H1 (cell line): ENCODE measurements at regions not wholly inside any gene's neighbourhood (a gene's known extent, or its start where the extent isn't known, plus 50 kb on each side); places are given as distances from the start of the nearest gene placed in this dataset.

Experiments
- CEBPB ChIP-seq: IDR thresholded peaks from 2 replicates; pipeline ENCODE4 v1.6.1; 2012; ENCODE audit warnings: low read depth, low read length
- EP300 ChIP-seq, 2 experiments: IDR thresholded peaks; 1 replicate in 1 of 2; 2 replicates in 1 of 2; pipeline ENCODE4 v1.6.1; 2011 to 2012; ENCODE audit warnings: low read depth in 2 of 2, low read length in 2 of 2, mild to moderate bottlenecking in 2 of 2, borderline replicate concordance in 1 of 2, inconsistent platforms in 1 of 2, moderate library complexity in 1 of 2
- GTF2F1 ChIP-seq: IDR thresholded peaks from 2 replicates; pipeline ENCODE4 v1.6.1; 2012; ENCODE audit warnings: low read depth, low read length, improper control_type of control experiment, borderline replicate concordance
- JUND ChIP-seq: IDR thresholded peaks from 2 replicates; pipeline ENCODE4 v1.6.1; 2011; ENCODE audit warnings: mild to moderate bottlenecking, improper control_type of control experiment, low read length
- NRF1 ChIP-seq: IDR thresholded peaks from 2 replicates; pipeline ENCODE4 v1.6.1; 2011; ENCODE audit warnings: mild to moderate bottlenecking, low read depth, low read length, improper control_type of control experiment
- POLR2A ChIP-seq, 2 experiments: IDR thresholded peaks; 1 replicate in 1 of 2; 2 replicates in 1 of 2; pipeline ENCODE4 v1.6.1; 2011; ENCODE audit warnings: low read depth in 2 of 2, low read length in 2 of 2, mild to moderate bottlenecking in 2 of 2; ENCODE audit errors: control extremely low read depth in 1 of 2
- POLR2AphosphoS5 ChIP-seq: IDR thresholded peaks from 2 replicates; pipeline ENCODE4 v1.6.1; 2011; ENCODE audit warnings: low read depth, low read length
- RAD21 ChIP-seq, 2 experiments: IDR thresholded peaks in 1 of 2; conservative IDR thresholded peaks in 1 of 2; 2 replicates each; pipeline ENCODE4 v1.6.1; 2011; ENCODE audit warnings: low read depth in 2 of 2, low read length in 2 of 2, improper control_type of control experiment in 1 of 2, inconsistent platforms in 1 of 2, mild to moderate bottlenecking in 1 of 2, moderate library complexity in 1 of 2
- RFX5 ChIP-seq: IDR thresholded peaks from 2 replicates; pipeline ENCODE4 v1.6.1; 2011; ENCODE audit warnings: low read depth, low read length, improper control_type of control experiment, borderline replicate concordance
- SAP30 ChIP-seq: fragments of 300-600 bp; sonication (generic); IDR thresholded peaks from 2 replicates; pipeline ENCODE4 v1.7.1; 2012; ENCODE audit warnings: low read length, moderate library complexity, mild to moderate bottlenecking, inconsistent platforms; ENCODE audit not compliant: insufficient read depth, insufficient replicate concordance
- SP4 ChIP-seq: IDR thresholded peaks from 2 replicates; pipeline ENCODE4 v1.6.1; 2012; ENCODE audit warnings: low read length, inconsistent platforms
- YY1 ChIP-seq: IDR thresholded peaks from 2 replicates; pipeline ENCODE4 v1.6.1; 2011; ENCODE audit warnings: low read depth, mild to moderate bottlenecking, low read length
- TF ChIP-seq, protein P1 (sequence below), 3 experiments: IDR thresholded peaks; 1 replicate in 2 of 3; 2 replicates in 1 of 3; pipeline versions ENCODE4 v1.5.1 to v1.6.1; 2011; ENCODE audit warnings: low read length in 3 of 3, mild to moderate bottlenecking in 3 of 3, inconsistent platforms in 2 of 3, low read depth in 1 of 3, moderate library complexity in 1 of 3; ENCODE audit not compliant: insufficient read depth in 1 of 3; ENCODE audit errors: control extremely low read depth in 1 of 3
- TF ChIP-seq, protein P2 (sequence below): IDR thresholded peaks from 2 replicates; pipeline ENCODE4 v1.6.1; 2012; ENCODE audit warnings: inconsistent platforms

DNA sequence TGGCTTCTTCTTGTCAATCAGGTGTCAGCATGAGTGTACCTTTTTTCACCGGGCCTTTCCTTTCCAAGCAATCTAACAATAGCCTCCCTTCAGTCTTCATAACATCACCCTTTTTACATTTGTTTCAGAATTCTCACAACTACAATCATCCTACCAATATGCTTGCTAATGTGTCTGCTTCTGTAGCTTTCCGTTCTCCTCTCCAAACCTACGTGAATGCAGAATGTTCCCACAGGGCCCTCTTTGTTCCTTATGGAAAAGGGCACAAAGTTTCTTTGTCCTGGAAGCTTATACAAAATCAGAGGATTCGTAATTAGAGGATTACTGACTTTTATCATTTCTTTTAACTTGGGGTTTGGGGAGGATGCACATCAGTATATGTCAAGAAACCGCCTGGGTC is 461.8 kb downstream of the CENPC start:
- TF ChIP-seq, protein P1, sequence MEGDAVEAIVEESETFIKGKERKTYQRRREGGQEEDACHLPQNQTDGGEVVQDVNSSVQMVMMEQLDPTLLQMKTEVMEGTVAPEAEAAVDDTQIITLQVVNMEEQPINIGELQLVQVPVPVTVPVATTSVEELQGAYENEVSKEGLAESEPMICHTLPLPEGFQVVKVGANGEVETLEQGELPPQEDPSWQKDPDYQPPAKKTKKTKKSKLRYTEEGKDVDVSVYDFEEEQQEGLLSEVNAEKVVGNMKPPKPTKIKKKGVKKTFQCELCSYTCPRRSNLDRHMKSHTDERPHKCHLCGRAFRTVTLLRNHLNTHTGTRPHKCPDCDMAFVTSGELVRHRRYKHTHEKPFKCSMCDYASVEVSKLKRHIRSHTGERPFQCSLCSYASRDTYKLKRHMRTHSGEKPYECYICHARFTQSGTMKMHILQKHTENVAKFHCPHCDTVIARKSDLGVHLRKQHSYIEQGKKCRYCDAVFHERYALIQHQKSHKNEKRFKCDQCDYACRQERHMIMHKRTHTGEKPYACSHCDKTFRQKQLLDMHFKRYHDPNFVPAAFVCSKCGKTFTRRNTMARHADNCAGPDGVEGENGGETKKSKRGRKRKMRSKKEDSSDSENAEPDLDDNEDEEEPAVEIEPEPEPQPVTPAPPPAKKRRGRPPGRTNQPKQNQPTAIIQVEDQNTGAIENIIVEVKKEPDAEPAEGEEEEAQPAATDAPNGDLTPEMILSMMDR (IDR thresholded peaks at IDR 0.05; ENCODE audit: control extremely low read depth in 1 of 3, insufficient read depth in 1 of 3, low read depth in 1 of 3, low read length in 3 of 3): no peak
- TF ChIP-seq POLR2A (IDR thresholded peaks at IDR 0.05; ENCODE audit: control extremely low read depth in 1 of 2, low read depth in 2 of 2, low read length in 2 of 2): no peak
- TF ChIP-seq NRF1: no peak
- no peak for TF ChIP-seq RFX5
- TF ChIP-seq JUND: no peak
- TF ChIP-seq SAP30: no peak
- no peak for TF ChIP-seq POLR2AphosphoS5
- no peak for TF ChIP-seq CEBPB
- no peak for TF ChIP-seq GTF2F1
- no peak for TF ChIP-seq SP4
- TF ChIP-seq, protein P2, sequence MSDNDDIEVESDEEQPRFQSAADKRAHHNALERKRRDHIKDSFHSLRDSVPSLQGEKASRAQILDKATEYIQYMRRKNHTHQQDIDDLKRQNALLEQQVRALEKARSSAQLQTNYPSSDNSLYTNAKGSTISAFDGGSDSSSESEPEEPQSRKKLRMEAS: no peak
- TF ChIP-seq EP300 (IDR thresholded peaks at IDR 0.05; ENCODE audit: borderline replicate concordance in 1 of 2, low read depth in 2 of 2, low read length in 2 of 2): no peak
- TF ChIP-seq YY1: no peak
- TF ChIP-seq RAD21 (IDR thresholded peaks at IDR 0.05 in 1 of 2, conservative IDR thresholded peaks at IDR 0.05 in 1 of 2; ENCODE audit: low read depth in 2 of 2, low read length in 2 of 2): no peak
